Superior temporal gyrus (tissue), 1 donor: ENCODE measurements at regions not wholly inside any gene's neighbourhood (a gene's known extent, or its start where the extent isn't known, plus 50 kb on each side); places are given as distances from the start of the nearest gene placed in this dataset.
A peak's percentile ranks its signal among the peaks of the same experiment; 100 is the strongest.

Experiments used
- DNase-seq: peaks from one replicate; pipeline ENCODE4 v3.0.0-alpha.2; 2016; ENCODE audit errors: extremely low spot score

- peak; percentile 35 for DNase-seq
Measured at GRCh38 chr4:180028682-180029081, 2214.5 kb upstream of the TENM3 start.

GRCh38 chr4:180031330-180031729 is 2211.9 kb upstream of the TENM3 start:
- no peak for DNase-seq

DNA sequence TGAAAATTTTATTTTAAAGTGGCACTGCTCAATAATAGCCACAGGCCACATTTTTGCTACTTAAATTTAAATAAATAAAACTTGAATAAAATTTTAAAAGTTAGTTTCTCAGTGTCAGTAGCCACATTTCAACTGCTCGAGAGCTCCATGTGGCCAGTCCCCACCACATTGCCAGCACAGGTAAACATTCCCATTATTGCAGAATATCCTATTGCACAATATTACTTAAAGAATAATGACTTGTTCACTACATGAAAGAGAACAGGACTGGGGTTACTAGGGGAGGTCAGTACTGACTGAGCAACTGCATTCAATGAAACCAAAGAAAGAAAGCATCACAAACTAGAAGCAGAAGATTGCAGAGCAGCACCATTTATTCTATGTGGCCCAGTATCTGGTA is 2201.6 kb upstream of the TENM3 start:
- DNase-seq, result no peak

DNA sequence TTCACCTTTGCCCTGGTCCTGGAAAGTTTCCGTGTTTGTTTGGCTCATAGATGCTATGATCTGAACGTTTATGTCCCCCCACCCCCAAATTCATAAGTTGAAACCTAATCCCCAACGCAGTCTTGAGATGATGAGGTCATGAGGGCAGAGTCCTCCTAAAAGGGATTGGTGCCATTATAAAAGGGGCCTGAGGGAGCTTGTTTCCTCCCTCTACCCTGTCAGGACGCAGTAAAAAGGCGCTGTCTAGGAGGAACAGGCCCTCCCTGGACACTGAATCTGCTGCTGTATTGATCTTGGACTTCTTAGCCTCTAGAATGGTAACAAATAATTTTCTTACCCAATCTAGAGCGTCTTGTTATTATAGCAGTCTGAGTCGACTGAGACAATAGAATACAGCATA is 2190.6 kb upstream of the TENM3 start:
- DNase-seq, result no peak

GRCh38 chr4:180054291-180054690 is 2188.9 kb upstream of the TENM3 start:
- DNase-seq, result peak; percentile 45

DNA sequence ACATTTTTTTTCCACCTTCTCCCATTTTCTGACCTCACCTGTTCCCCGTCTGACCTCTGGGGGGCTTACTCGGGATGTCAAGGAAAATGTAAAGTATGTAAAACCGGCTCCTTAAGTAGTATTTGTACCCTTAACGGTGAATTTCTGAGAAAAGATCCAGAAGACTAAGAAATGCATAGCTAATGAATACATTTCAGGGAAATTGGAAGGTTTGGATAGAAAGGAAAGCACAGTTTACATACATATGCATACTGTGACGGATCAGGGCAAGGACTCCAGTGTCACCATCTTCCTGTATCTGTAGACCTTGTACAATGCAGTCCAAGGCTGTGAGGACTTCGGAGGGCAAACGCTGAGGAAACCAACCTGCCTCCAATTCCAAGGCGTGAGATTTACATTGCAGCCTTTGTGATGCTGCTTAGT is 2185.9 kb upstream of the TENM3 start:
- peak; percentile 44 for DNase-seq

- DNase-seq, result no peak
Measured at GRCh38 chr4:180057891-180058671, 2185.1 kb upstream of the TENM3 start.

DNA sequence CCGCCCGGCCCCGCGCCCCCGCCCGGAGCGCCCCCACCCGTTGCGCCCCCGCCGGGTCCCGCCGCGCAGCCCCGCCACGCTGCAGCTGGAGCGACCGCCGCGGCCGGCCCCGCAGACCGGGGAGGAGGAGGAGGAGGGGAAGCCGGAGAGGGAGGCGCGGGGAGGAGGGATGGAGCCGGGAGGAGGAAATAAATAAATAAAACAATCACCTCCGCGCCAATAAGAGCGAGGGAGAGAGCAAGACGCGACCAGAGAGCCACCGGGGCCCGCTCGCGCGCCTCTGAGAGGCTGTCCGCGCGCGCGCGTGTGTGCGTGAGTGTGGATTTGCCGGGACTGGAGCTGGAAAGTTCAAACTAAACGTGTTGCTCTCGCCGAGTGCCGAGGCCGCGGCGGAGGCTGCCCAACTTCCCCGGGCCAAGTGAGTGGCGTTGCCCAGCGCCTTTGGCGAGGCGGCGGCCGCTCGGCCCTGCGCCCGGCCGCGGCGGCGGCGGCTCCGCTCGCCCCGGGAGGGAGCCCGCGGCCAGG is 2184.4 kb upstream of the TENM3 start:
- DNase-seq, result peak; percentile 58

- peak; percentile 42 for DNase-seq
Measured at GRCh38 chr4:180059216-180059881, 2183.9 kb upstream of the TENM3 start.

DNA sequence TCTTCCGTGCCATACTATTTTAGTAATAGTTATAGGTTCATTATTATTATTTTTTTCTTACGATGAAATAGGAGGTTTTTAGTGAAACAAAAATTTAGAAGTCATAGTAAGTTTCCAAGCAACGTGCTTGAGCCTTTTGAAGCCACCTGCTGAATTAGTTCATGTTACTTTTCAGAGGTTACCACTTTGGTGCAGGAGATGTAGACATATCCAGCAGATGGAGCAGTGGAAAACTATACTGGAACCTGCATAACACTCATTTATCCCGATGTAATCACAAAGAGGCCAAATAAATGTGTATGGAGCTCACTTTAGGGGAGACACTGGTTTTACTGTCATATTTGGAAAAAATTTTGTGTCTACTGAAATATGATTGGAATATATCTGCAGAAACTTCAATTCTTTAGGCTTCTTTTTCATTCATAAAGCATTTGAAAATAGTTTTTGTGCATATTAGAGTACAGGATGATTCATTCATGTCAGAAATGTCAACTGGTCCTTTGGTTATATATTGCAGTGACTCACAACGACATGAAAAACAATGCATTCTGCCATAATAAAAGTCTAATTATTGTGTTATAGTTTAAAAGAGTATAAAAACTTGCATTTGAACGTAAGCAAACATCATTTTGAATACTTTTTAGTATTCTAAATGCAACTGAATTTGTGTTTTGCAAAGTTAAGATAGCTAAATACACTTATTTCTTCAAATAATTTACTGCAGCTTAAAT is 2182.9 kb upstream of the TENM3 start:
- DNase-seq, result peak; percentile 66

DNA sequence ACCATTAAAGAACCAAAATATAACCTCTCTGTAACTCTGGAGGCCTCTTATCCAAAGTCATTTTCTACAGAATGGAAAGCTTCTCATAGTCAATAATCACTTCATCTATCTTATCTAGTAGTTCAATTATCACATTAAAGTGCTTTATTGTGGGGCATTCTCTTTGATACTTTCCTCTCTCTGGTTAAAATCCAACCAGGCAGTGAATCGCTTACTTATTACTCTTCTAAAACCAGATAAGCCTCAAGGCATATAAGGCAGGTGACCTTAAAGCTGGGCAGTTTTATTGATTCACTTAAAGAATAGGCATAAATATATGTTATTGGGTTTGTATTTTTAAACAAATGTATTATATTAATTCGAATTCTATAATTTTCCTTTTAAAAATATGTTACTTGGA is 2162.1 kb upstream of the TENM3 start:
- DNase-seq, result no peak

DNA sequence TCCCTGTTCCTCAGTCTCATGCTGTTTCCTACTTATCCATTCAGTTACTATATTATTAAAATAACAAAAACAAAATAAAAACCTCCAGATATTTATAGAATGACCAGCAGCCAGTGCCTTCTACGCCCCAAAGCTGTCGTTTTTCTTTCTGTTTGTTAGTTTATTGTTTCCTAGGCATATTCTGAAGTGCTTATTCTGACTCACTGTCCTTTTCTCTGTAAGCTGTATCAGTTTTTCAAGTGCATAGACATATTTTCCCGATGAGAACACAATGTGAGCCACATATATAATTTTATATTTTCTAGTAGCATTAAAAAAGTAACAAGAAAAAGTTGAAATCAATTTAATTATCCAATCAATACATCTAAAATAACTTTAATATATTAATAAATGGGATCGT is 2158.6 kb upstream of the TENM3 start:
- no peak for DNase-seq

- peak; percentile 68 for DNase-seq
Measured at GRCh38 chr4:180086480-180087190, 2156.6 kb upstream of the TENM3 start.

- no peak for DNase-seq
Measured at GRCh38 chr4:180098586-180098985, 2144.6 kb upstream of the TENM3 start.

DNA sequence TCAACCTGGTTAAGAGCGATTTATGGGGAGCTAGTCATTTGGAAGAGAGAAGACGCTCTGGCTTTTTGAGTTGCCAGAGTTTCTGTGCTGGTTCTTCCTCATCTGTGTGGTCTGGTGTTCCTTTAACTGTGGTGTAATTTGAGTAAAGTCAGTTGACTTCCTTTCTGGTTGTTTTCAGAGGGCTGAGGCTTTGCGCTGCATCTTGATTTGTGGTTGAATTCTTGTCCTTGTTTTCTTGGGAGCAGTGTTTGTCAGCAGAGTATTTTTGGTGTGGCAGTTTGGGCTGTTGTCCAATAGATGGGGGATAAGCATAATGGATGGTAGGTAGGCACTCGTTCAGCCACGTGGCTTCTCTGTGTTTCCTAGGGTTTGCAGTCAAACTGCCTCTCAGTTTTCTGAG is 2143.2 kb upstream of the TENM3 start:
- no peak for DNase-seq

DNA sequence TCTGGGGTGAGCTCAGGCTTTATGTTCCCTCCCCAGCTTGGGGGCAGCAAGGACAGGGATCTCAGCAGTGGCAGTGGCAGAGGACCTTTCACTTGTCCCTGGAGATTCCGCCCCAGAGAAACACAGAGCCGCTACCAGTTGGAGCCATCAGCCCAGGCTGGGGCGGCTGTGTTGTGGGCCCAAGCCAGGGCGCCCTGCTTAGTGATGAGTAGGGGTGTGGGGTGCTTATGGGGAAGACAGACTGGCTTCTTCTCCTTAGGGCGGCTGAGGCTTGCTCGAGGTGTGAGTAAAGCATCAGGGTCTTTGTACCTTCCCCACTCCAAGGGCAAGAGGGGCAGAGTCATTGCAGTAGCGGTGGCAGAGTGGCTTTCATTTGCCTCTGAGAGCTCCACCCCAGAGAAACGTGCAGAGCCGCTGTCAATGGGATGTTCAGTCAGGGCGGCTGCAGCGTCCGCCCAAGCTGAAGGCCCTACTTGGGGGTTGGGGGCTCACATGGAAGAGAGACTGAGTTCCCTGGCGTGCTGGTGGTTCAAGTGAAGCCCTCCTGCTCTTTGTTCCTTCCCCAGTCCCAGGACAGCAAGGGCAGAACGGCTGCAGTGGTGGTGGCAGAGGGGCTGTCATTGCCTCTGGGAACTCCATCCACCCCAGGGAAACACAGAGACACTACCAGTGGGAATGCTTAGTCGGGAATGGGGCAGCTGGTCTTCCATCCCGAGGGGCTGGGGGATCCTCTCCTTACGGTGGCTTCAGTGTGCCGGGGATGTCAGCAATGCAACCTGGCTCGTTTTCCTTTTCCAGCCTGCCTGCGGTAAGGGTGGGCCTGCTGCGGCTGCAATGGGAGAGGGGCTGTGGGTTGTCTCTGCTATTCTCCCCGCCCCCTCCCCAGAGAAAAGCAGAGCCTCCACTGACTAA is 2142.5 kb upstream of the TENM3 start:
- DNase-seq, result no peak

DNA sequence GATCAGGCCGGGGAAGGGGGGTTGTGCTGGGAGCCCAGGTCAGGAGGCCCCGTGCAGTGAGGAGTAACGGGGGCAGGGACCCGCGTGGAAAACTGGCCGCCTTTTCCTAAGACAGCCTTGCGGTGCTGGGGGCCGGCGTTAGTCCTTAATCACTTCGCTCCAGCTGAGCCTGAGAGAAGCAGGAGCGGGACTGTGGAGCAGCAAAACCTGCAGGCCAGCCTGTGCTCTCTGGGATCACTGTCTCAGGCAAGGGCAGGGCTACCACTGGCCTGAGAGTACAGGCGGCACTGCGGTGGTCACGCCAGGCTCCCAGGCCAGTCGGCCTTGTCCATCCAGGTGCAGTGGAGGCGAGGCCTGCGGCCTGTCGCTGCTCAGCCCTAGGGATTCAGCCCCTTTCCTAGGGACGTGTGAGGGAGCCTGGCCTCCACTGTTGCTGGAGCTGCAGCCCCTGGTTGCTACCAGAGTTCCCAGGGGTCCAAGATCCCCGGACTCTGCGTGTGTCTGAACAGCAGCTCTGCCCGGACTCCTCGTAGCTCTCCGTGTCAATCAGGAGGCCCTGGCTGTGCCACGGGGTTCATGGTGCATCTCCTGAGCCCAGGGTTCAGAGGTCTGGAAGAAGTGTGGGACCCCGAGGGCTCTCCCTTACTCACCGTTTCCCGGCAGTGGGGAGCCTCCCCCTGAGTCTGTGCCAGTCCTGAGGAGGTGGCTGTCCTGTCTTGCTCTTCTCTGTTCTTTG is 2141.7 kb upstream of the TENM3 start:
- no peak for DNase-seq

DNA sequence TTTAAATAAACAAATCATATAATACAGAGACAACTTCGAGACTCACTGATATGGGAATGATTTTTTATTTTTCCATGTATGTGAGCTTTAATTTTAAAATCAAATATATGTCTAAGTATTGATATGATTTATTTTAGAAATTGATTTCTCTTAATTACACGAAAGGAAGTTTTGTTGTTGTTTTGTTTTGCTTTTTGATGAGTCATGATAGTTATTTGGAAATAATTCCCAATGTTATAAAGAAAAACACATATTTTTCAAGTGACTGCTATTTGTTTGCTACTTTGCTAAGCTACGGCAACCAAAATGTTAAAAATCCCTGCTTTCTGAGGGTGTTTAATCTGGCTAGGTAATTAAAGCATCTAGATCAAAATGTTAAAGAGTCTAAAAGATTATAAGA is 2139.4 kb upstream of the TENM3 start:
- DNase-seq, result no peak

GRCh38 chr4:180105362-180105761 is 2137.8 kb upstream of the TENM3 start:
- no peak for DNase-seq

DNA sequence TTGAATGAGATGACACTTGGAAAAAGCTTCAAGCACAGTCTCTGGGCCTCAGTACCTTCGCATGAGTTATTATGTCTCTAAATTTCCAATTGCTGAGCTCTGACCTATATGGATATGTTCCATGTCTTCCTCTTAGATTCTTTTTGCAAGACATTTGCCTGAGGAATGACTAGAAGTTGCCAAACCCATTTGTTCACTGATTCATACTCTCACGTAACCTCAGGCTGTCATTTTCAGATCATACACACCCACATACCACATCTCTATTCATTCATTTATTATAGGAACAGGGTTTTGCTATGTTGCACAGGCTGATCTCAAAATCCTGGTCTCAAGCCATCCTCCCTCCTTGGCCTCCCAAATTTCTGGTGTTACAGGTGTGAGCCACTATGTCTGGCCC is 2137.1 kb upstream of the TENM3 start:
- no peak for DNase-seq
